Uterus (tissue), 3 donors: ENCODE measurements at regions not wholly inside any gene's neighbourhood (a gene's known extent, or its start where the extent isn't known, plus 50 kb on each side); places are given as distances from the start of the nearest gene placed in this dataset.

Experiments used
- DNase-seq, 2 donors: peaks; one replicate each; pipeline ENCODE4 v3.0.0-alpha.2; 2019 to 2020
- H3K27ac ChIP-seq, 2 donors: fragments of 200-600 bp; sonication (generic); 1 replicate in 1 of 2; 2 replicates in 1 of 2; pipeline ENCODE4 v1.5.1; 2016 to 2018
- H3K27me3 ChIP-seq, 2 donors: fragments of 200-600 bp; sonication (generic); one replicate each; pipeline ENCODE4 v1.5.1; 2018 to 2019; ENCODE audit warnings: control low read depth in 1 of 2
- H3K36me3 ChIP-seq, 2 donors: fragments of 200-600 bp; sonication (generic); one replicate each; pipeline ENCODE4 v1.5.1; 2019; ENCODE audit warnings: control low read depth in 1 of 2
- H3K4me1 ChIP-seq, 2 donors: fragments of 200-600 bp; sonication (generic); one replicate each; pipeline ENCODE4 v1.5.1; 2018 to 2019; ENCODE audit warnings: control low read depth in 1 of 2
- H3K4me3 ChIP-seq, 2 donors: fragments of 200-600 bp; sonication (generic); 1 replicate in 1 of 2; 2 replicates in 1 of 2; pipeline ENCODE4 v1.5.1; 2018 to 2019; ENCODE audit warnings: mild to moderate bottlenecking in 1 of 2
- H3K9me3 ChIP-seq, 2 donors: fragments of 200-600 bp; sonication (generic); one replicate each; pipeline ENCODE4 v1.5.1; 2019; ENCODE audit warnings: control low read depth in 1 of 2
- POLR2A ChIP-seq, 2 donors: fragments of 450-650 bp; IDR thresholded peaks; one replicate each; pipeline ENCODE4 v1.6.1; 2016; ENCODE audit warnings: antibody characterized with exemption in 2 of 2, mild to moderate bottlenecking in 1 of 2, moderate library complexity in 1 of 2
- intact Hi-C: fragments of 100-400 bp; cut with DNase I; formaldehyde crosslinking; loops from one replicate; pipeline ENCODE4 v1.15.1; 2023; ENCODE audit warnings: low total_unique reads
- TF ChIP-seq, protein P1 (sequence below), 4 experiments: fragments of 200-600 bp in 2 of 4; fragments of 450-650 bp in 2 of 4; sonication (generic) in 2 of 4; IDR thresholded peaks; one replicate each; pipeline ENCODE4 v1.5.1; 2016 to 2019; ENCODE audit warnings: antibody characterized with exemption in 4 of 4, mild to moderate bottlenecking in 2 of 4, moderate library complexity in 1 of 4
- donor health status: DM: yes; HTN: yes; CAD: no.

DNA sequence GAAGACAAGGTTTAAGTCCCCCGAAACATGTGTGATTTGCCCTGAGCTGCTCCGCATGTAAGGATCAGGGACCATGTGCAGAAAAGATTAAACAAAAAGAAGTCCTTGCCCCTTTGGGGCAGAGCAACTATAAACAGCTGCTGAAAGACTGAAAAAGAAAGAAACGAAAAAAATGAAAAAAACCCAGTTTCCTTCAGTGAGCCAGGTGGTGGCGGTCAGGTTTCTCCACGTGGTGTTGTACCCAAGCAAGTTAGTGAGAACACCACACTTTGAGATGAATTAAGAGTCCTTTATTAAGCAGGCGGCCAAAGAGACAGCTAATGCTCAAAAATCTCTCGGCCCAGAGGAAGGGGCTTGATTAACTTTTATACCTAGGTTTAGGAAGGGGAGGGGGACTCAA, 404.9 kb upstream of the SYT4 start:
- DNase-seq = no peak
- no peaks in the 10 kb centered on the region for H3K4me1 ChIP-seq
- intact Hi-C loops = no loop called here
- TF ChIP-seq, protein P1, sequence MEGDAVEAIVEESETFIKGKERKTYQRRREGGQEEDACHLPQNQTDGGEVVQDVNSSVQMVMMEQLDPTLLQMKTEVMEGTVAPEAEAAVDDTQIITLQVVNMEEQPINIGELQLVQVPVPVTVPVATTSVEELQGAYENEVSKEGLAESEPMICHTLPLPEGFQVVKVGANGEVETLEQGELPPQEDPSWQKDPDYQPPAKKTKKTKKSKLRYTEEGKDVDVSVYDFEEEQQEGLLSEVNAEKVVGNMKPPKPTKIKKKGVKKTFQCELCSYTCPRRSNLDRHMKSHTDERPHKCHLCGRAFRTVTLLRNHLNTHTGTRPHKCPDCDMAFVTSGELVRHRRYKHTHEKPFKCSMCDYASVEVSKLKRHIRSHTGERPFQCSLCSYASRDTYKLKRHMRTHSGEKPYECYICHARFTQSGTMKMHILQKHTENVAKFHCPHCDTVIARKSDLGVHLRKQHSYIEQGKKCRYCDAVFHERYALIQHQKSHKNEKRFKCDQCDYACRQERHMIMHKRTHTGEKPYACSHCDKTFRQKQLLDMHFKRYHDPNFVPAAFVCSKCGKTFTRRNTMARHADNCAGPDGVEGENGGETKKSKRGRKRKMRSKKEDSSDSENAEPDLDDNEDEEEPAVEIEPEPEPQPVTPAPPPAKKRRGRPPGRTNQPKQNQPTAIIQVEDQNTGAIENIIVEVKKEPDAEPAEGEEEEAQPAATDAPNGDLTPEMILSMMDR (IDR thresholded peaks at IDR 0.05) = no peak
- TF ChIP-seq POLR2A (IDR thresholded peaks at IDR 0.05) = no peak
- no peaks in the 10 kb centered on the region for H3K36me3 ChIP-seq
- no peak overlapping the region for H3K4me3 ChIP-seq
- no peaks in the 10 kb centered on the region for H3K27me3 ChIP-seq
- H3K9me3 ChIP-seq = no peaks in the 10 kb centered on the region
- H3K27ac ChIP-seq = no peak overlapping the region

DNA sequence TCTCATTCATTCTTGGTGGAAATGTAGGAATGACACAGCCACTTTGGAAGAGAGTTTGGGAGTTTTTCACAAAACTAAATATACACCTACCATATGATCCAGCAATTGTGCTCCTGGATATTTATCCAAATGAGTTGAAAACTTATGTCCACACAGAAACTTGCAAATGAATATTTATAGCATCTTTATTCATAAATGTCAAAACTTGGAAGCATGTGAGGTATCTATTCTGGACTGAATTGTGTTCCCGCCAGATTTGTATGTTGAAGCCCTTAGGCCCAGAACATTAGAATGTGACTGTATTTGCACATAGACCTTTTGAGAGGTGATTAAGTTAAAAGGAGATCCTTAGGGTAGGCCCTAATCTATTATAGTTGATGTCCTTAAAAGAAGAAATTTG, 409.4 kb upstream of the SYT4 start:
- TF ChIP-seq POLR2A (IDR thresholded peaks at IDR 0.05) = no peak
- TF ChIP-seq, protein P1 (IDR thresholded peaks at IDR 0.05) = no peak
- DNase-seq = no peak
- intact Hi-C loops = no loop called here

DNA sequence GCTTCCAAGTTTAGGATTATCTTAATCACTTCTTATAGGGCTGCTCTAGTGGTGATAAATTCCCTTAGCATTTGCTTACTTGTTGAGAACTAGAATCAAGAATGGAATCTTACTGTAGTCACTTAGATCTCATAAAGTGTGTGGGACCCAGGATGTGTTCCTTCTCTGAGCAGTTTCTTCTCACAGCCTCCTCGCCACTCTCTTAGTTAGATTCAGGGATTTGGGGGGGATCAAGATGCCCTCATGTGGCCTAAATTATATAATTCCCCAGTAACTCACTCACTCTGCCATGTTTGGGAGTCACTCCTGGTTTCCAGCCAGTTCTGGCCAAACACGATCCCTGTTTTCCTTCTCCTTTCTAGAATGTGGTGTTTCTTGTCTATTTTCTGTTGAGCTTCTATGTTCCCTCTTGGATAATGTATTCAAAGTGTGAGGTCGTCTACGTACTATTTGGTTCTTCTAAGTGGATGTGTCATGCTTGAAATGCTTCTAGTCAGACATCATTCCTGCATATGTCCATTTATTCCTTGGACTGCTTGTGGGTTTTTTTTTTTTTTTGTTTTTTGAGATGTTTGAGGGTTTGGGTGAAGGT, 414.9 kb upstream of the SYT4 start:
- intact Hi-C loops = no loop called here
- Histone ChIP-seq H3K4me3 (no peak overlapping the region), H3K4me1 (no peaks in the 10 kb centered on the region), H3K27ac (no peak overlapping the region), H3K27me3 (no peaks in the 10 kb centered on the region), H3K9me3 (no peaks in the 10 kb centered on the region), H3K36me3 (no peaks in the 10 kb centered on the region)
- no peak for DNase-seq
- no peak for TF ChIP-seq POLR2A (IDR thresholded peaks at IDR 0.05)
- TF ChIP-seq, protein P1 (IDR thresholded peaks at IDR 0.05) = no peak

More for the DNA sequence above, 409.4 kb upstream of the SYT4 start:
- no peak overlapping the region for H3K27ac ChIP-seq
- no peaks in the 10 kb centered on the region for H3K4me1 ChIP-seq
- no peak overlapping the region for H3K4me3 ChIP-seq
- H3K9me3 ChIP-seq = no peaks in the 10 kb centered on the region
- H3K36me3 ChIP-seq = no peaks in the 10 kb centered on the region
- no peaks in the 10 kb centered on the region for H3K27me3 ChIP-seq

DNA sequence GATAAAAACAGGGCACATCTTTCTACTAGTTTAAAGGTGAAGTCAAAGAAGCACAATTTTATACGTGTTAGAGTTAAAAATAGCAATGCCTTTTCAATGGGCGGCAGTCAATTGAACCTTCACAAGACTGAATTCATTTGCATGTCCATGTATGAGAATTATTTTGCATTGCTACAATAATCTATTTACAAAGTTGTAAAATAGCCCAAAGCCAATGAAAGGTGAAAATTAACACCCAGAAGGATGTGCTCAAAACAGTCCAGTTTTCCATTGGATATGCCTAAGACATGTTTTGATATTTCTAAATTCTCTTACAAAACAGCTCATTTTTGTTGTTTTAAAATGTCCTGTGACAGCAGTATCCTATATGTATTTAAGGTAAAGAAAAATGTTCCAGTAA, 425.1 kb upstream of the SYT4 start:
- H3K4me3 ChIP-seq = no peak overlapping the region
- intact Hi-C loops = no loop called here
- no peaks in the 10 kb centered on the region for H3K27me3 ChIP-seq
- no peaks in the 10 kb centered on the region for H3K4me1 ChIP-seq
- no peaks in the 10 kb centered on the region for H3K36me3 ChIP-seq
- no peak overlapping the region for H3K27ac ChIP-seq
- DNase-seq = no peak
- TF ChIP-seq, protein P1 (IDR thresholded peaks at IDR 0.05) = no peak
- no peak for TF ChIP-seq POLR2A (IDR thresholded peaks at IDR 0.05)
- H3K9me3 ChIP-seq = no peaks in the 10 kb centered on the region

DNA sequence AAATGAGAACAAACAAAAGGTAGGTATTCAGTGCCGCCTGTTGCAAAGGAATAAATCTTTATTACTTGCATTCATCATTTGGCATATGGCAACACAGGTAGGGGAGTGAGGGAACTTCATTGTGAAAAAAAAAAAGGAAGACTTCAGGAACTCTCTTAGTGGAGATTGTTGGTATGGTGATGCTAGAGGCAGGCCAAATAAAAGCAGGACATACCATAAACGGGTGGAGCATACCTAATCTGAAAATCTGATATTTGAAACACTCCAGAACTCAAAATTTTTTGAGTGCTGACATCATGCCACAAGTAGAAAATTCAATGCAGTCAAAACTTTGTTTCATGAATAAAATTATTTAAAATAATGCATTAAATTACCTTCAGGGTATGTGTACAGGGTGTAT, 425.8 kb upstream of the SYT4 start:
- intact Hi-C loops = no loop called here
- TF ChIP-seq POLR2A (IDR thresholded peaks at IDR 0.05) = no peak
- TF ChIP-seq, protein P1 (IDR thresholded peaks at IDR 0.05) = no peak

More for the DNA sequence above, 425.8 kb upstream of the SYT4 start:
- H3K4me1 ChIP-seq = no peaks in the 10 kb centered on the region
- no peaks in the 10 kb centered on the region for H3K9me3 ChIP-seq
- H3K27ac ChIP-seq = no peak overlapping the region
- no peaks in the 10 kb centered on the region for H3K36me3 ChIP-seq
- H3K27me3 ChIP-seq = no peaks in the 10 kb centered on the region
- DNase-seq = no peak
- no peak overlapping the region for H3K4me3 ChIP-seq
